ENCODE measurements at regions not wholly inside any gene's neighbourhood (a gene's known extent, or its start where the extent isn't known, plus 50 kb on each side); places are given as distances from the start of the nearest gene placed in this dataset.
"Not testable (repeated sequence)": the region's sequence is repeated elsewhere in the genome, so short reads cannot be mapped to it uniquely, and the experiment has no call there.

DNA sequence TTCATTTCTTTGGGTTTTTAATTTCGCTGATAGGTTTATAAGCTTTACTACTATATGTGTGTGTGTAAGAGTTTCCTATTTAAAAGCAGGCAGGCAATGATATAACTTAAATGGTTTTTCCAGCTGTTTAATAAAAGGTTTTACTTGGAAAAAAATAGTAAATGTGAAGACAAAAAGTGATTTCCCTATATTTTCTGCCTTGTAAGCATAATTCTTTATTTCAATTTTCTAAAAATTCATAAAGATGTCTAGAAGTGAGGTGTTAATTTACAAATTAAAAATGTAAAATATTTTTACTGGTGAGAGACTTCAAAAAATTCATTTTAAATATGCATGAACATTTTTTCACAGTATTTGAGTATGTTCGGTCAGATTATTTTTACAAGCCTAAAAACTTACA lies 161.8 kb downstream of the SEPTIN7 start:
- H3K9me3 ChIP-seq; H3K4me1 ChIP-seq; intact Hi-C loops (cut with DNase I); H3K27me3 ChIP-seq; ATAC-seq; H3K4me3 ChIP-seq; DNase-seq; H3K27ac ChIP-seq; H3K36me3 ChIP-seq: not testable (repeated sequence)

DNA sequence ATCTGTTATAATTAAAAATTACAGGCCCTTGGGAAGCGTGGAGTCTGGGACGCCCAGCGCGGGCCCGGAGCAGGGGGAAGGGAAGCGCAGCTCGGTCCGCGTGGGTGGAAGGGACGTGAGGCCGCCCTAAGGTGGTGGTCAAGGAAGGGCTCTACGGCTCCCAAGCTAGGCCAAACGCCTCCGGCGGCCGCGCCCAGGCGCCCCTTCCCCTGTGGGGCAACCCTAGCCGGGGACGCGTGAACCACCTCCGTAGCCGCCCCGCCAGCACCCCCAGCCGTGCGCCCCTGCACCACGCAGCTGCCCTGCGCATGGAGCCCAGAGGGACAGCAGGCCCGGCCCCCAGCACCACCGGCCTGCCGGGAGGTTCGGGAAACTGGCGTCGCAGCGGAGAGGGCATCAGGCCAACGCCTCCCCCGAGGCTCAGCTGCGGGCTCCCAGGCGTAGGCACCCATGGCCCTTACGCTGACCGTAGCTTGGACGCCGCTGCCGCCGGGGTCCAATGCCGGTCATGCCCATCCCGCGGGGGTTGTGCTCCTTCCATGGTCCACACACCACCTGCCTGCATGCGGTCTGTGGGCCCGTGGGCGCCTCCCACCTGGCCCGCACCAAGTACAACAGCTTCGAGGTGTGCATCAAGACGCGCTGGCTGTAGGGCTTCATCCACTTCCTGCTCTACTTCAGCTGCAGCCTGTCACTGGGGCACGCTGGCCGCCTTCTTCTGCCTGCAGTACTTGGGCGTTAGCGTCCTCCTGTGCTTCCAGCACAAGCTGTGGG lies 166.7 kb downstream of the SEPTIN7 start:
- Histone ChIP-seq H3K27ac (no peak overlapping the region), H3K4me1 (peaks cover 0 to 6% of the 10 kb centered on the region in 2 donors), H3K36me3 (no peaks in the 10 kb centered on the region), H3K27me3 (peaks cover 5 to 43% of the 10 kb centered on the region in 2 donors), H3K9me3 (no peaks in the 10 kb centered on the region), H3K4me3 (no peak overlapping the region)
- DNase-seq, result peak in 1 of 4 donors; percentile 80
- intact Hi-C loops (cut with DNase I), result no loop called here
- ATAC-seq, result peak; percentile 8
- TF ChIP-seq, protein P1, sequence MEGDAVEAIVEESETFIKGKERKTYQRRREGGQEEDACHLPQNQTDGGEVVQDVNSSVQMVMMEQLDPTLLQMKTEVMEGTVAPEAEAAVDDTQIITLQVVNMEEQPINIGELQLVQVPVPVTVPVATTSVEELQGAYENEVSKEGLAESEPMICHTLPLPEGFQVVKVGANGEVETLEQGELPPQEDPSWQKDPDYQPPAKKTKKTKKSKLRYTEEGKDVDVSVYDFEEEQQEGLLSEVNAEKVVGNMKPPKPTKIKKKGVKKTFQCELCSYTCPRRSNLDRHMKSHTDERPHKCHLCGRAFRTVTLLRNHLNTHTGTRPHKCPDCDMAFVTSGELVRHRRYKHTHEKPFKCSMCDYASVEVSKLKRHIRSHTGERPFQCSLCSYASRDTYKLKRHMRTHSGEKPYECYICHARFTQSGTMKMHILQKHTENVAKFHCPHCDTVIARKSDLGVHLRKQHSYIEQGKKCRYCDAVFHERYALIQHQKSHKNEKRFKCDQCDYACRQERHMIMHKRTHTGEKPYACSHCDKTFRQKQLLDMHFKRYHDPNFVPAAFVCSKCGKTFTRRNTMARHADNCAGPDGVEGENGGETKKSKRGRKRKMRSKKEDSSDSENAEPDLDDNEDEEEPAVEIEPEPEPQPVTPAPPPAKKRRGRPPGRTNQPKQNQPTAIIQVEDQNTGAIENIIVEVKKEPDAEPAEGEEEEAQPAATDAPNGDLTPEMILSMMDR (IDR thresholded peaks at IDR 0.05), result no peak

DNA sequence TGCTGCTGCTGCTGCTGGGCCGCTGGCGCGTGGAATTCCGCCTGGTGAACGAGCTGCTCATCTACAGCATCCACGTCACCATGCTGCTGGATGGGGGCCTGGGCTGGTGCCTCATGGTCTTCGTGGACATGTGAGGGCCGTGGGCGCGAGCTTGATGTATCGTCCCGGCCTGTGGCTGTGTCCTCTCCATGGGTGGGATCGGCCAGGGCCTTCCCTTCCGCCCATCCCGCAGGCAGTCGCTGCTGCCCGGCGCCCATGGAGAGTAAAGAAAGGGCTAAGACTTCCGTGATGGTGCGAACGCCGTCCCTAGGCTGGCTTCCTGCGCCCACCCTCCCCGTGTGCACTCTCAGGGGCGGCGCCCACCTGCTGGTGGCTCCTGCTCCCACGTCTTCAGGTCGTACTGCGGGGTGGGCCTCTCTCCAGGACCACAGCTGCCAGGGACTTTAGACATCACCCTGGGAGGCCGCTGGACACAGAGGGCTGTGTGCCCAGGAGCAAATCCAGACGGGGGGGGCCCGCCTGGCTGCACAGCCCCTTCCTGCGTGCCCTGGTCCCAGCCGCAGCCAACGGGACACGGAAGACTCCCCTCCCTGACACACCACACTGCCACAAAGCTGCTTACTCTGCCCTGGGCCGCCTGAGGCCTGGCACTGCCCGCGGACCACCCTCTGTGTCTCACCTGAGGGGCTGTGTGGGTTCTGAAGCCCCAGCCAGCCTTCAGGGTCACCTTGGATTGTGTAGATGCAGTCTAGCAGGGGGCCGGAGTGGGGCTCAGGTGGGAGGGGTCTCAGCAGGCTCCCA lies 167.5 kb downstream of the SEPTIN7 start:
- H3K27me3 ChIP-seq, result peaks cover 5 to 50% of the 10 kb centered on the region in 2 donors
- TF ChIP-seq, protein P1 (IDR thresholded peaks at IDR 0.05), result no peak
- no peak for DNase-seq
- no peaks in the 10 kb centered on the region for H3K9me3 ChIP-seq
- no peak for ATAC-seq
- no peak overlapping the region for H3K4me3 ChIP-seq
- intact Hi-C loops (cut with DNase I), result no loop called here
- no peak overlapping the region for H3K27ac ChIP-seq
- H3K4me1 ChIP-seq, result peaks cover 0 to 6% of the 10 kb centered on the region in 2 donors
- H3K36me3 ChIP-seq, result no peaks in the 10 kb centered on the region

DNA sequence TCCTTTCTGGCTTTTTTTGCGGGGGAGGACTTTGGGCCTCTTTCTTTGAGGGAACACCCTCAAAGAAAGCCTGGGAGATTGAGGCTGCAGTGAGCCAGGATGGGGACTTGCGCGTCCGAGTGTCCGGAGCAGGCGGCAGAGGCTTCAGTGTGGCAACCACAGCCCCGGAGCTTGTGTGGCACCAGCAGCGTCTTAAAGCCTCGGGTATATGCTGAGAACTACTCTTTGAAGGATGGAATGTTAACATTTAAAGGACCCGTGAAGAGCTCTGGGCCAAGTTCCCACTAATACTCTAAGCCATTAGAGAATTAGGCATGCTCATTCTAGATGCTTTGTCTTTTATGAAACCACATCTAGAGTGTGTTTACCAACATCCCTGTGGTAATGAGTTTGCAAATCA lies 168.2 kb downstream of the SEPTIN7 start:
- Histone ChIP-seq H3K27me3 (peaks cover 5 to 50% of the 10 kb centered on the region in 2 donors), H3K4me1 (peaks cover 0 to 6% of the 10 kb centered on the region in 2 donors), H3K36me3 (no peaks in the 10 kb centered on the region), H3K4me3 (no peak overlapping the region), H3K27ac (no peak overlapping the region), H3K9me3 (no peaks in the 10 kb centered on the region)
- ATAC-seq (peak; percentile 95), DNase-seq (peak in 1 of 4 donors; percentile 48)
- TF ChIP-seq, protein P1 (IDR thresholded peaks at IDR 0.05), result no peak
- intact Hi-C loops (cut with DNase I), result no loop called here

DNA sequence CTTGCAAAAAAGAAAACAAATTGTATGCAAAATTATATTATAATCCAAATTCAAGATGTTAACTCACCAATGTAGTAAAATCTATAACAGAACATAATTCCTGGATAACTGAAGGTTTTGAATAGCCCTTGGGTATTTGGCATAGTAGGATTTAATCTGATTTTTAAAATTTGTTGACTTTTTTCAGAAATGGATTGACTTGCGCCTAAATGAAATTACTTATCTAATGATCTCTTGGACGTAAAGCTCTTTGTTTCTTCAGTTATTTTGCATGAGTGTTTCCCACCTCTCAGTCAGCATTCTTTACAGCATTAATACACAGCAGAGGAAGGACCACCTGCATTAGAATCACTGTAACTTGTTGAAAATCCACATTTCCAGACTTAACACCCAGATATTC lies 169.6 kb downstream of the SEPTIN7 start:
- ATAC-seq, result no peak
- Histone ChIP-seq H3K36me3 (no peaks in the 10 kb centered on the region), H3K27me3 (peaks cover 5 to 50% of the 10 kb centered on the region in 2 donors), H3K4me1 (peaks cover 0 to 6% of the 10 kb centered on the region in 2 donors), H3K4me3 (no peak overlapping the region), H3K27ac (no peak overlapping the region), H3K9me3 (no peaks in the 10 kb centered on the region)
- intact Hi-C loops (cut with DNase I), result no loop called here
- TF ChIP-seq, protein P1 (IDR thresholded peaks at IDR 0.05), result no peak
- DNase-seq, result no peak

Measured in left lung (tissue), 4 donors.